ENCODE measurements at regions not wholly inside any gene's neighbourhood (a gene's known extent, or its start where the extent isn't known, plus 50 kb on each side); places are given as distances from the start of the nearest gene placed in this dataset.
"Not testable (repeated sequence)": the region's sequence is repeated elsewhere in the genome, so short reads cannot be mapped to it uniquely, and the experiment has no call there.

GRCh38 chr4:14897217-14897616 lies 105.1 kb upstream of the CPEB2 start:
- DNase-seq (ENCODE audit: low spot score) = no peak
- in situ Hi-C loops (cut with HindIII; ENCODE audit: low sequenced_read_pairs) = no loop called here

DNA sequence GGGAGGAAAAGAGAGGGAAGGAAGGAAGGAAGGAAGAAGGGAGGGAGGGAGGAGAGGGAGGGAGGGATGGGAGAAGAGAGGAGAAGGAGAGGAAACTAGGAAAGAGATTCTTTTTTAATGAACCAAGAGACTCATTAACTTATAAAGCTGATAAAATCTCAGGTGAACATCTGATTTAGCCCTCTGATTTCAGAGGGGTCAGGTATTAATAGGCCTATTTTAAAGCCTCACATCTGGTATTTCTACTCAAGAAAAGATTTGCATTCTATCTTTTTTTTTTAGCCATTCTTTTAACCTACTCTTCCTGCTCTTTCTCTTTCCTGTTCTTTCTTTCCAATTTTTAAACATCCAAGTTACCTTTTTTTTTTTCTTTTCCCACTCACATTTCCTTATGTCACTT lies 103.3 kb upstream of the CPEB2 start:
- no peak for DNase-seq (ENCODE audit: low spot score)
- in situ Hi-C loops (cut with HindIII; ENCODE audit: low sequenced_read_pairs) = no loop called here

- in situ Hi-C loops (cut with HindIII; ENCODE audit: low sequenced_read_pairs) = no loop called here
Observed at GRCh38 chr4:14902342-14902741, 99.9 kb upstream of the CPEB2 start.

GRCh38 chr4:14903321-14903720 lies 99.0 kb upstream of the CPEB2 start:
- DNase-seq (ENCODE audit: low spot score) = no peak
- in situ Hi-C loops (cut with HindIII; ENCODE audit: low sequenced_read_pairs) = no loop called here

More at GRCh38 chr4:14902342-14902741, 99.9 kb upstream of the CPEB2 start:
- DNase-seq (ENCODE audit: low spot score) = no peak

- in situ Hi-C loops (cut with HindIII; ENCODE audit: low sequenced_read_pairs) = no loop called here
Observed at GRCh38 chr4:14906805-14907204, 95.5 kb upstream of the CPEB2 start.

GRCh38 chr4:14908635-14909034 lies 93.6 kb upstream of the CPEB2 start:
- in situ Hi-C loops (cut with HindIII; ENCODE audit: low sequenced_read_pairs) = no loop called here
- DNase-seq (ENCODE audit: low spot score) = no peak

More at GRCh38 chr4:14906805-14907204, 95.5 kb upstream of the CPEB2 start:
- no peak for DNase-seq (ENCODE audit: low spot score)

GRCh38 chr4:14910411-14910810 lies 91.9 kb upstream of the CPEB2 start:
- in situ Hi-C loops (cut with HindIII; ENCODE audit: low sequenced_read_pairs) = no loop called here
- no peak for DNase-seq (ENCODE audit: low spot score)

DNA sequence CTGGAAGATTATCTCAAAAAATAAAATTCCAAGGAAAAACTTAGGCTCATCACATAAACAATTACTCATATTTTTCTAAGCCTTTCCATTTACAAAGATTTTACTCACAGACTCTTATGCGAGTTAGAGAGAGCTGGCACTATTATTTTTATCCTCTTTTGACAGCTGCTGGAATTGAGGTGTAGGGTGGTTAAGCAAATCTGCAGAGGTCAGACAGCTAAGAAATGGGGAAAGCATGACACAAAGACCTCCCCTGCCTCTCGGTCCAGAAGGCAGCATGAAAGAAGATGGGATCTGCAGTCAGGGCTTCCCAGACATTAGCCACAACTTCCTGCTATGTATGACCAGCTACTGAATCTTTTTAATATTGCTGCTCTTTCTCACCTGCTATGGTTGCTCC lies 89.9 kb upstream of the CPEB2 start:
- in situ Hi-C loops (cut with HindIII; ENCODE audit: low sequenced_read_pairs) = no loop called here
- DNase-seq (ENCODE audit: low spot score) = no peak

- in situ Hi-C loops (cut with HindIII; ENCODE audit: low sequenced_read_pairs) = no loop called here
- no peak for DNase-seq (ENCODE audit: low spot score)
Observed at GRCh38 chr4:14915018-14915417, 87.3 kb upstream of the CPEB2 start.

DNA sequence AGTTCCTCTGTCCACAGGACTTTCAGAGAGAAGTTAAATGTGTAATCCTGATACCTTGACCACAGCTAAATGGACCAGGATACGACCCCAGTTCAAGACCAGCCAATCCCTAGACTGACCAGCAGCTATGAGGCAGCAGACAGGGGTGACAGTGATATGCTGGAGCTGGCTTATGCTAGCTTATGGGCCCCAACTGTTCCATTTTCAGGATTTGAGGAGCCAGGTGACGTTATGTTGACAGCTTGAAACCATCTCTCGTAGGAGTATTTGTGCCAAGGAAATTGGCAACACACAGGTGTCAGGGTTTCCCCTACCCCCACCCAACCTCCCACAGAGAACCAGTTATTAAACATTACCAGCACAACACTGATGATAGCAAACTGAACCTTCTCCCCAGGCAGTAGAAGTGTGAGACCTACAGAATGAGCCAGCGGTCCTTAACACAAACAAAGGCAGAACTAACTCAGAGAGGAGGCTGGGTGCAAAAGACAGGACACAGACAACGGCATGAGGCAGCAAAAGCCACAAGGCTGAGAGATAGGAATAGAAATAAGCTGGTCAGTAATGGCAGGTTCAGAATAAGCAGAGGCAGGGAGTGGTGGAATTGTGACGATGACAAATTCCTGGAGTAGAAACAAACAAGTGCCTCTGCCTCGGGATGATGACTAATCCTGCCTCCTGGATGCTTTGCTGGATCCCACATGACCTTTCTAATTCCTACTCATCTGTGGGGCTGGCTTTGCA lies 85.6 kb upstream of the CPEB2 start:
- no peak for DNase-seq (ENCODE audit: low spot score)
- in situ Hi-C loops (cut with HindIII; ENCODE audit: low sequenced_read_pairs) = no loop called here

GRCh38 chr4:14917298-14917633 lies 85.0 kb upstream of the CPEB2 start:
- no peak for DNase-seq (ENCODE audit: low spot score)
- in situ Hi-C loops (cut with HindIII; ENCODE audit: low sequenced_read_pairs) = no loop called here

- in situ Hi-C loops (cut with HindIII; ENCODE audit: low sequenced_read_pairs) = no loop called here
- DNase-seq (ENCODE audit: low spot score) = no peak
Observed at GRCh38 chr4:14918336-14918735, 83.9 kb upstream of the CPEB2 start.

DNA sequence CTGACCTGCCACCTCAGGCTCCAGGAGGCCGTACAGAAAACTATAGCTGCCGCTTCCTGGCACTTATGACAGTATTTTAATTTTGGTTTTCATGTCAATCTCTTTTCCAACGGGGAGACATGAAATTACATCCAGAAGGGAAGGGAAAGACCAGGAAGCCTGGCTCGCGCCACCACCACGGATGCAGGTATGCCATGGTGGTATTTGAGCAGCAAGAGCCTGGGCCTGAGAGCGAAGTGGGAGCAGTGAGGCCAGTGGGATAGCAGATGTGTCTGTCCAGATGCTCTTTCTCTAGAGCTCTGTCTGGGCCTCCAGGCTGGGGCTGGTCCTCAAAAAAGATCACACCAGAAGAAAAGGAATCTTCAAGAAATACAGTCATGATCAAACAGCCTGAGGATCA lies 82.5 kb upstream of the CPEB2 start:
- in situ Hi-C loops (cut with HindIII; ENCODE audit: low sequenced_read_pairs) = no loop called here
- no peak for DNase-seq (ENCODE audit: low spot score)

DNA sequence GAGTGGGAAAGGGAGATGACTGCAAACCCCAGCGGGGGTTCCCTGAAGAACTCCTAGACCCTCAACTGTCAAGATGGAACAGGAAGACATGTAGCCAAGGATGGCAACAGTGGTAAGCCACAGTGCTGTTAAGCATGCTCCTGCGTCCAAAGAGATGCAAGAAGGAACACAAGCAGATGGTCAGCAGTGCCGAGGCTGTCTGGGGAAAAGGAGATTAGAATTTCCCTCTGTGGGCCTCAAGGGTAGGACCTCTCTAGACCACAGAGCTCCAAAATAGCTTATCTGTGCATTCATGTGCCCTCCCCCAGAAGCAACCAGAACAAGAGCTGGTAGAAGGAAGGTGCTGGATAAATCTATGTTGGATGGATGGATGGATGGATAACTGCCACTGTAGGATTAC lies 82.0 kb upstream of the CPEB2 start:
- no peak for DNase-seq (ENCODE audit: low spot score)
- in situ Hi-C loops (cut with HindIII; ENCODE audit: low sequenced_read_pairs) = no loop called here

- no peak for DNase-seq (ENCODE audit: low spot score)
- in situ Hi-C loops (cut with HindIII; ENCODE audit: low sequenced_read_pairs) = no loop called here
Observed at GRCh38 chr4:14920759-14921320, 81.4 kb upstream of the CPEB2 start.

DNA sequence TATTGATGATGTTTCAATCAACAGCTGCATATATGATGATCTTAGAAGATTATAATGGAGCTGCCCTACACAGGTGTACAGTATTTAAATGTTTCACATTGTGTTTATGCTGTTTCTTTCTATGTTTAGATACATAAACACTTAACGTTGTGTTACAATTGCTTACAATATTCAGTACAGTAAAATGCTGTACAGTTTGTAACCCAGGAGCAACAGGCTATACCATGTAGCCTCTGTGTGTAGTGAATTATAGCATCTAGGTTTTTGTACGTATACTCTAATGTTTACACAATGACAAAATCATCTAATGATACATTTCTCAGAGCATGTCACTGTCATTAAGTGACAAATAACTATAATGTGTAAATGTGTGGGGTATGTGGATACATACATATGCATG lies 80.5 kb upstream of the CPEB2 start:
- in situ Hi-C loops (cut with HindIII; ENCODE audit: low sequenced_read_pairs); DNase-seq (ENCODE audit: low spot score): not testable (repeated sequence)

- in situ Hi-C loops (cut with HindIII; ENCODE audit: low sequenced_read_pairs) = no loop called here
- DNase-seq (ENCODE audit: low spot score) = no peak
Observed at GRCh38 chr4:14924076-14924811, 78.0 kb upstream of the CPEB2 start.

DNA sequence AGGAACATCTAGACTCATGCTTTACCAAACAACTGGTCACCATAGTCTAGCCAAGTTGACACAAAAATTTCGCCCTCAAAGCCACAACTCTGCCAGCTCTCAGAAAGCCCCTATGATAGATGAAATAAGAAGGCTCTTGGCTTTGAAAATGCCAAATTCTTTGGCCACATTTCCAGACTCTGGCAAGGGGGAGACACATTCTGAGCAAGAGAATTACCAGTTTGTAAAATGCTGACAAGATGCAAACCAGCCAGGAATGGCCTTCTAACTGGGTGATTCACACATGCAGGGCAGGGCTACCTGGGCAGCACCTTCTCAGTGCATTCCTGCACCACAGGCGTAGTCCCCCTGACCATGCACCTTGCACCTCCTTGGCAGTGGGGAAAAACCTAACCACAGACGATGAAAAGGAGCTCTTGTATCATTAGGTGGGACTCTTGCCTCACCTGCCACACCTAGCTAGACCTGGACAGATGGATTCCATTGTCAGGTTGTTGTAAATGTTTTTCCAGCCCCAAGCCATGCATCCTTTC lies 77.4 kb upstream of the CPEB2 start:
- no peak for DNase-seq (ENCODE audit: low spot score)
- in situ Hi-C loops (cut with HindIII; ENCODE audit: low sequenced_read_pairs) = no loop called here

DNA sequence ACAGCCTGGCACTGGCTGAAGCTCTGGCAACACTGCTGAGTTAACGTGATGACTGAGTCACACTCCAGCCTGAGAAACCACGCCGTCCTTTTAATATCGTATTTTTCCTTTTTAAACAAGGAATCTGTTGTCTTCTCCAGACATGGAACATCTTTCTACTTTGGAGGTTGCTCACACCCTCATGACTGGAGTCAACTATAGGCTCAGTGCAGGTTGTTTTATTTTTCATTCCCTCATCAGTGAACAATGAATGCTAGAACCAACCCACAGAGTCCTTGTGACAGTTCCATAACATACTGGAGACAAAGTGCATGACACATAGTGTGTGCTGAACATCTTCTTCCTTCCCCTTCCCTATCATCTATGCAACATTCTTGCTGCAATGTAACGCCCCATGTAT lies 76.8 kb upstream of the CPEB2 start:
- no peak for DNase-seq (ENCODE audit: low spot score)
- in situ Hi-C loops (cut with HindIII; ENCODE audit: low sequenced_read_pairs) = no loop called here

GRCh38 chr4:14926368-14926767 lies 75.9 kb upstream of the CPEB2 start:
- in situ Hi-C loops (cut with HindIII; ENCODE audit: low sequenced_read_pairs) = no loop called here
- DNase-seq (ENCODE audit: low spot score) = no peak
